Uterus (tissue), 3 donors: ENCODE measurements at regions not wholly inside any gene's neighbourhood (a gene's known extent, or its start where the extent isn't known, plus 50 kb on each side); places are given as distances from the start of the nearest gene placed in this dataset.

Experiments used
- DNase-seq, 2 donors: peaks; one replicate each; pipeline ENCODE4 v3.0.0-alpha.2; 2019 to 2020
- H3K27ac ChIP-seq, 2 donors: fragments of 200-600 bp; sonication (generic); 1 replicate in 1 of 2; 2 replicates in 1 of 2; pipeline ENCODE4 v1.5.1; 2016 to 2018
- H3K27me3 ChIP-seq, 2 donors: fragments of 200-600 bp; sonication (generic); one replicate each; pipeline ENCODE4 v1.5.1; 2018 to 2019; ENCODE audit warnings: control low read depth in 1 of 2
- H3K36me3 ChIP-seq, 2 donors: fragments of 200-600 bp; sonication (generic); one replicate each; pipeline ENCODE4 v1.5.1; 2019; ENCODE audit warnings: control low read depth in 1 of 2
- H3K4me1 ChIP-seq, 2 donors: fragments of 200-600 bp; sonication (generic); one replicate each; pipeline ENCODE4 v1.5.1; 2018 to 2019; ENCODE audit warnings: control low read depth in 1 of 2
- H3K4me3 ChIP-seq, 2 donors: fragments of 200-600 bp; sonication (generic); 1 replicate in 1 of 2; 2 replicates in 1 of 2; pipeline ENCODE4 v1.5.1; 2018 to 2019; ENCODE audit warnings: mild to moderate bottlenecking in 1 of 2
- H3K9me3 ChIP-seq, 2 donors: fragments of 200-600 bp; sonication (generic); one replicate each; pipeline ENCODE4 v1.5.1; 2019; ENCODE audit warnings: control low read depth in 1 of 2
- CTCF ChIP-seq, 4 experiments: fragments of 200-600 bp in 2 of 4; fragments of 450-650 bp in 2 of 4; sonication (generic) in 2 of 4; IDR thresholded peaks; one replicate each; pipeline ENCODE4 v1.5.1; 2016 to 2019; ENCODE audit warnings: antibody characterized with exemption in 4 of 4, mild to moderate bottlenecking in 2 of 4, moderate library complexity in 1 of 4
- POLR2A ChIP-seq, 2 donors: fragments of 450-650 bp; IDR thresholded peaks; one replicate each; pipeline ENCODE4 v1.6.1; 2016; ENCODE audit warnings: antibody characterized with exemption in 2 of 2, mild to moderate bottlenecking in 1 of 2, moderate library complexity in 1 of 2
- intact Hi-C: fragments of 100-400 bp; cut with DNase I; formaldehyde crosslinking; loops from one replicate; pipeline ENCODE4 v1.15.1; 2023; ENCODE audit warnings: low total_unique reads
- donor health status: DM: yes; HTN: yes; CAD: no.

GRCh38 chr1:30194046-30194619, 529.3 kb downstream of the MATN1 start:
- Histone ChIP-seq H3K27ac (no peak overlapping the region), H3K27me3 (no peaks in the 10 kb centered on the region), H3K4me1 (peaks cover 9 to 12% of the 10 kb centered on the region in 2 donors), H3K36me3 (no peaks in the 10 kb centered on the region), H3K9me3 (no peaks in the 10 kb centered on the region), H3K4me3 (no peak overlapping the region)
- intact Hi-C loops = no loop called here
- no peak for DNase-seq
- no peak for TF ChIP-seq CTCF (IDR thresholded peaks at IDR 0.05)
- no peak for TF ChIP-seq POLR2A (IDR thresholded peaks at IDR 0.05)

DNA sequence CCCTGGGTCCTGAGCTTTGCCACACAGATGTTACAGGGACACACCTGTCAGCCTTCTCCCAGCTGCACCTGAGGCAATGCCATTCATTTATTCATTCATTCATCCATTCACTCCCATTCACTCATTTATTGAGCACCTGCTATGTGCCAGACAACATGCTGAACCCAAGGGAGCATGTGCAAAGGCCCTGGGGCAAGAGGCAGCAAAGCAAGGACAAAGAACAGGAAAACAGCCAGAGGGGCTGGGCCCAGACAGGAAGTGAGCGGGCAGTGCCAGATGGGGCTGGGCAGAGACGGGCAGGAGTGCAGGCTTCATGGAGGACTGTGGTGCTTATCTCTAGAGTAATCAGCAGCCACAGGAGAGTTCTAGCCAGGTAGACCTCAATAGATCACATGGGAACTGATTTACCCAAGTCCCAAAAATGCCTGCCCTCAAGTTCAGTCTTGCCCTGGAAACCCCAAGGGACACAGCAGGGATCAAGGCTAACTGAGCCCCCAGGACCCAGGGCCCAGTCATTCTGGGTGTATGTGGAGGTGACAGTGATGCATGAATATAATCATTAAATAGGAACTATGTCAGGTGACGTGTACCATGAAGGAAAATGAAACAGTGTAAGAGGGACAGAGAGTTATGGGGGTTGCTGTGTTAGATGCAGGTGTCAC, 530.3 kb downstream of the MATN1 start:
- intact Hi-C loops = no loop called here
- no peak for DNase-seq
- H3K27me3 ChIP-seq = no peaks in the 10 kb centered on the region
- no peaks in the 10 kb centered on the region for H3K9me3 ChIP-seq
- TF ChIP-seq POLR2A (IDR thresholded peaks at IDR 0.05) (no peak), CTCF (IDR thresholded peaks at IDR 0.05) (no peak)
- peaks cover 9 to 12% of the 10 kb centered on the region in 2 donors for H3K4me1 ChIP-seq
- no peaks in the 10 kb centered on the region for H3K36me3 ChIP-seq
- no peak overlapping the region for H3K4me3 ChIP-seq
- no peak overlapping the region for H3K27ac ChIP-seq

DNA sequence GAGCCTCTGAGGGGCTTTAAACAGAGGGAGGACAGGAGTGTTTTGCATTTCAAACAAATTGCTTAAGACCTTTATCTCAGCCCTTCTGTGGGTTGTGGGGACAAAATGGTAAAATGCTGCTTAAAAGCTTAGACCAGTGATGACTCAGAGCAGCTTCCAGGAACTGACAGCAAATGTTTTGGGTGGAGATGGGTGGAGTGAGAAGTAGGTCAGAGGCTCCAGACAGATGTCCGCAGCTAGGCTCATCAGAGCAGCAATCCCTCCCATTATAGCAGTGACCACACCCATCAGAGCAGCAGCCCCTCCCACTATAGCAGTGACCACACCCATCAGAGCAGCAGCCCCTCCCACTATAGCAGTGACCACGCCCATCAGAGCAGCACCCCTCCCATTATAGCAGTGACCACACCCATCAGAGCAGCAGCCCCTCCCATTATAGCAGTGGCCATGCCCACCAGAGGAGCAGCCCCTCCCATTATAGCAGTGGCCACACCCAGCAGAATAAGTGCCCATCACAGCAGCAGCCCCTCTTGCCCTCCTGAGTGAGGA, 532.2 kb downstream of the MATN1 start:
- DNase-seq = peak; percentile 29 to 38
- Histone ChIP-seq H3K27ac (peak overlapping the region in 1 of 2 donors; percentile 41), H3K4me3 (no peak overlapping the region), H3K4me1 (peaks cover 0 to 2% of the 10 kb centered on the region in 2 donors), H3K9me3 (no peaks in the 10 kb centered on the region), H3K27me3 (no peaks in the 10 kb centered on the region), H3K36me3 (no peaks in the 10 kb centered on the region)
- no peak for TF ChIP-seq CTCF (IDR thresholded peaks at IDR 0.05)
- no peak for TF ChIP-seq POLR2A (IDR thresholded peaks at IDR 0.05)
- intact Hi-C loops = no loop called here

GRCh38 chr1:30190511-30191153, 532.8 kb downstream of the MATN1 start:
- Histone ChIP-seq H3K4me1 (no peaks in the 10 kb centered on the region), H3K27me3 (no peaks in the 10 kb centered on the region), H3K4me3 (no peak overlapping the region), H3K36me3 (no peaks in the 10 kb centered on the region), H3K9me3 (no peaks in the 10 kb centered on the region), H3K27ac (peak overlapping the region in 1 of 2 donors; percentile 41)
- DNase-seq = no peak
- no peak for TF ChIP-seq CTCF (IDR thresholded peaks at IDR 0.05)
- TF ChIP-seq POLR2A (IDR thresholded peaks at IDR 0.05) = no peak
- intact Hi-C loops = no loop called here
